Activated CD8-positive, alpha-beta T cell treated with anti-CD3 and anti-CD28 coated beads for 36 hours (primary cell): ENCODE measurements at regions not wholly inside any gene's neighbourhood (a gene's known extent, or its start where the extent isn't known, plus 50 kb on each side); places are given as distances from the start of the nearest gene placed in this dataset.
A peak's percentile ranks its signal among the peaks of the same experiment; 100 is the strongest.

Experiments
- ATAC-seq: fragments of 200-7000 bp; cut with Tn5 transposase; one replicate; pipeline ENCODE4 v1.10.0; 2021; ENCODE audit warnings: mild to moderate bottlenecking, moderate library complexity
- CTCF ChIA-PET: fragments of 350-600 bp; sonication (Branson Sonifier 250); formaldehyde crosslinking; loops from one replicate; lab custom pipeline; 2021; ENCODE audit warnings: antibody characterized with exemption; lab: Charles Lee
- POLR2A ChIA-PET: fragments of 350-600 bp; sonication (Branson Sonifier 250); formaldehyde crosslinking; loops from one replicate; lab custom pipeline; 2021; ENCODE audit warnings: antibody characterized with exemption; lab: Charles Lee
- DNase-seq: peaks from one replicate; pipeline ENCODE4 v3.0.0-alpha.2; 2020
- H3K27ac Mint-ChIP-seq: one replicate; pipeline ENCODE4 v1.8.0; 2021; ENCODE audit warnings: mild to moderate bottlenecking, mixed read lengths
- H3K27me3 Mint-ChIP-seq: one replicate; pipeline ENCODE4 v1.8.0; 2021; ENCODE audit warnings: mixed read lengths
- H3K36me3 Mint-ChIP-seq: one replicate; pipeline ENCODE4 v1.8.0; 2021; ENCODE audit warnings: low read depth, mixed read lengths
- H3K4me1 Mint-ChIP-seq: one replicate; pipeline ENCODE4 v1.8.0; 2021; ENCODE audit warnings: low read depth, mixed read lengths
- H3K4me3 Mint-ChIP-seq: one replicate; pipeline ENCODE4 v1.8.0; 2021; ENCODE audit warnings: mild to moderate bottlenecking, moderate library complexity, mixed read lengths
- H3K9me3 Mint-ChIP-seq: one replicate; pipeline ENCODE4 v1.8.0; 2021; ENCODE audit warnings: mixed read lengths
- CTCF ChIP-seq: fragments of 200-600 bp; IDR thresholded peaks from one replicate; pipeline ENCODE4 v1.8.0; 2022; ENCODE audit warnings: antibody characterized with exemption, mild to moderate bottlenecking
- intact Hi-C: fragments of 100-400 bp; cut with micrococcal nuclease; formaldehyde crosslinking; loops from one replicate; pipeline ENCODE4 v1.10.0; 2022

- Mint-ChIP-seq H3K36me3 (no peaks in the 10 kb centered on the region), H3K4me1 (peaks cover 5% of the 10 kb centered on the region), H3K4me3 (no peak overlapping the region), H3K9me3 (no peaks in the 10 kb centered on the region), H3K27me3 (peaks cover 11% of the 10 kb centered on the region), H3K27ac (no peak overlapping the region)
- intact Hi-C loops = no loop called here
- ATAC-seq (no peak), DNase-seq (no peak)
- CTCF ChIA-PET = interaction anchor here (0.6 kb wide), 1 partner anchor 430 kb away, joined by 3 read pairs; no protein-coding TSS in a partner anchor
- no peak for TF ChIP-seq CTCF
- POLR2A ChIA-PET = no interaction called here
These were observed 270.6 kb upstream of the HES1 start for GRCh38 chr3:193865339-193865738.

- DNase-seq (no peak), ATAC-seq (no peak)
- Mint-ChIP-seq H3K36me3 (no peaks in the 10 kb centered on the region), H3K27ac (no peak overlapping the region), H3K27me3 (peaks cover 17% of the 10 kb centered on the region), H3K4me3 (no peak overlapping the region), H3K4me1 (peaks cover 6% of the 10 kb centered on the region), H3K9me3 (no peaks in the 10 kb centered on the region)
- intact Hi-C loops = no loop called here
- ChIA-PET POLR2A (no interaction called here), CTCF (no interaction called here)
- TF ChIP-seq CTCF = no peak
These were observed 270.0 kb upstream of the HES1 start for GRCh38 chr3:193865896-193866480.

- no peaks in the 10 kb centered on the region for H3K36me3 Mint-ChIP-seq
- DNase-seq (no peak), ATAC-seq (no peak)
- H3K27ac Mint-ChIP-seq = no peak overlapping the region
- H3K27me3 Mint-ChIP-seq = peaks cover 19% of the 10 kb centered on the region
- no peak overlapping the region for H3K4me3 Mint-ChIP-seq
- POLR2A ChIA-PET = no interaction called here
- no peak for TF ChIP-seq CTCF
- CTCF ChIA-PET = no interaction called here
- peaks cover 6% of the 10 kb centered on the region for H3K4me1 Mint-ChIP-seq
- intact Hi-C loops = no loop called here
- H3K9me3 Mint-ChIP-seq = no peaks in the 10 kb centered on the region
These were observed 267.4 kb upstream of the HES1 start for GRCh38 chr3:193868590-193868989.

- ATAC-seq = peak; percentile 87
- DNase-seq = peak; percentile 70
- ChIA-PET CTCF (no interaction called here), POLR2A (no interaction called here)
- no peak overlapping the region for H3K4me3 Mint-ChIP-seq
- no peak overlapping the region for H3K27ac Mint-ChIP-seq
- peaks cover 19% of the 10 kb centered on the region for H3K27me3 Mint-ChIP-seq
- H3K36me3 Mint-ChIP-seq = no peaks in the 10 kb centered on the region
- H3K4me1 Mint-ChIP-seq = peaks cover 6% of the 10 kb centered on the region
- intact Hi-C loops = loop anchor here (10.0 kb wide), 1 partner anchor 265 kb away; the partner anchor contains the start of gene HES1
- H3K9me3 Mint-ChIP-seq = no peaks in the 10 kb centered on the region
- no peak for TF ChIP-seq CTCF
These were observed 266.4 kb upstream of the HES1 start for GRCh38 chr3:193869221-193870201.
